ENCODE measurements at regions not wholly inside any gene's neighbourhood (a gene's known extent, or its start where the extent isn't known, plus 50 kb on each side); places are given as distances from the start of the nearest gene placed in this dataset.

DNA sequence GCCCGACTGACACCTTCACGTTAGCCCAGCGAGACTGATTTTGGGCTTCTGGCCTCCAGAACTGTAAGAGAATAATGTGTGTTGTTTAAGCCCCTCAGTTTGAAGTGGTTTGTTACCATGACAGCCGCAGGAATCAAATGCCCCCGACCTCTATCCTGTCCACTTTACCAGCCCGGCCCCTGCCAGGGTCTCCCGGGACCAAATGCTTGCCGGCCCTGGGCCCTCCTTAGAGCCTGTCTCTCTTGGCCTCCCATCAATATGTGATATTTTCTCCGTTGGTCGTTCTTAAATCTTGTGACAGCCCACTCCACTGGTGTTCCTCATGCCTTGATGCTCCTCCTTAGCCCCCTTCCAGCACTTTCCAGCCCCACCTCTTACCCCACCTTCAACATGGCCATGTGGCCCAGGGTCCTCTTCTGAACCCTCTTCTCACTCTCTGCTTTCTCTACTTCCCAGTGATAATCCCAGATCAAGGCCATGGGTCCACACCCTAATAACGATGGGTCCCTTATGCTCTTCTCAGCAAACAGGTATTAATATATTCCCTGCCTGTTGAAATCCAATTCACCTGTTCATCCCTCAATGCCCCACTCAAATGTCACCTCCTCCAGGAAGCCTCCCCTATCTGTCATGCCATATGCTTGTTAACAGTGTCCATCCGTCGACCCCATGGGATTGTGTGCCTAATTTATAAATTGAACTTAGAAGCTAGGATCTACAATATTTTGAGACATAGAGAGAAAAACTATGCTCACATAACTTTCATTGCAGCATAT, 192.8 kb downstream of the ZFP36L2 start:
- H3K36me3 ChIP-seq (ENCODE audit: control insufficient read depth in 2 of 2, insufficient read depth in 2 of 2, low read length in 1 of 2): no peaks in the 10 kb centered on the region
- no peak for DNase-seq (ENCODE audit: low read depth in 6 of 9, low spot score in 9 of 9)
- H3K4me3 ChIP-seq (ENCODE audit: low read length in 2 of 2): no peak overlapping the region
- H3K27ac ChIP-seq (ENCODE audit: low read depth in 1 of 2, low read length in 1 of 2): no peak overlapping the region
- H3K9me3 ChIP-seq (ENCODE audit: control insufficient read depth in 2 of 2, insufficient read depth in 1 of 2, low read length in 1 of 2): no peaks in the 10 kb centered on the region
- peaks cover 2 to 35% of the 10 kb centered on the region in 2 donors for H3K4me1 ChIP-seq (ENCODE audit: control insufficient read depth in 2 of 2, insufficient read depth in 2 of 2, low read length in 2 of 2)
- no peaks in the 10 kb centered on the region for H3K27me3 ChIP-seq (ENCODE audit: control insufficient read depth in 2 of 2, insufficient read depth in 1 of 2, low read length in 1 of 2)
- 98% methylated on average over 13 of the region's 13 CpGs for WGBS

GRCh38 chr2:43033016-43033270, 193.5 kb downstream of the ZFP36L2 start:
- H3K36me3 ChIP-seq (ENCODE audit: control insufficient read depth in 2 of 2, insufficient read depth in 2 of 2, low read length in 1 of 2): no peaks in the 10 kb centered on the region
- peaks cover 2 to 40% of the 10 kb centered on the region in 2 donors for H3K4me1 ChIP-seq (ENCODE audit: control insufficient read depth in 2 of 2, insufficient read depth in 2 of 2, low read length in 2 of 2)
- no peaks in the 10 kb centered on the region for H3K9me3 ChIP-seq (ENCODE audit: control insufficient read depth in 2 of 2, insufficient read depth in 1 of 2, low read length in 1 of 2)
- H3K27me3 ChIP-seq (ENCODE audit: control insufficient read depth in 2 of 2, insufficient read depth in 1 of 2, low read length in 1 of 2): no peaks in the 10 kb centered on the region
- no peak overlapping the region for H3K4me3 ChIP-seq (ENCODE audit: low read length in 2 of 2)
- no peak for DNase-seq (ENCODE audit: low read depth in 6 of 9, low spot score in 9 of 9)
- H3K27ac ChIP-seq (ENCODE audit: low read depth in 1 of 2, low read length in 1 of 2): no peak overlapping the region
- WGBS: 93% methylated on average over 7 of the region's 7 CpGs

GRCh38 chr2:43032213-43033015, 194.0 kb downstream of the ZFP36L2 start:
- Histone ChIP-seq H3K4me1 (ENCODE audit: control insufficient read depth in 2 of 2, insufficient read depth in 2 of 2, low read length in 2 of 2) (peaks cover 7 to 45% of the 10 kb centered on the region in 2 donors), H3K27me3 (ENCODE audit: control insufficient read depth in 2 of 2, insufficient read depth in 1 of 2, low read length in 1 of 2) (no peaks in the 10 kb centered on the region), H3K27ac (ENCODE audit: low read depth in 1 of 2, low read length in 1 of 2) (peak overlapping the region in 1 of 2 donors; percentile 9), H3K9me3 (ENCODE audit: control insufficient read depth in 2 of 2, insufficient read depth in 1 of 2, low read length in 1 of 2) (no peaks in the 10 kb centered on the region), H3K4me3 (ENCODE audit: low read length in 2 of 2) (no peak overlapping the region), H3K36me3 (ENCODE audit: control insufficient read depth in 2 of 2, insufficient read depth in 2 of 2, low read length in 1 of 2) (no peaks in the 10 kb centered on the region)
- 64% methylated on average over 14 of the region's 14 CpGs for WGBS
- no peak for DNase-seq (ENCODE audit: low read depth in 6 of 9, low spot score in 9 of 9)

- H3K4me1 ChIP-seq (ENCODE audit: control insufficient read depth in 2 of 2, insufficient read depth in 2 of 2, low read length in 2 of 2): peaks cover 14 to 53% of the 10 kb centered on the region in 2 donors
- no peaks in the 10 kb centered on the region for H3K36me3 ChIP-seq (ENCODE audit: control insufficient read depth in 2 of 2, insufficient read depth in 2 of 2, low read length in 1 of 2)
- no peak for DNase-seq (ENCODE audit: low read depth in 6 of 9, low spot score in 9 of 9)
- H3K9me3 ChIP-seq (ENCODE audit: control insufficient read depth in 2 of 2, insufficient read depth in 1 of 2, low read length in 1 of 2): peaks cover 0 to 3% of the 10 kb centered on the region in 2 donors
- H3K27ac ChIP-seq (ENCODE audit: low read depth in 1 of 2, low read length in 1 of 2): peak overlapping the region in 1 of 2 donors; percentile 9
- H3K27me3 ChIP-seq (ENCODE audit: control insufficient read depth in 2 of 2, insufficient read depth in 1 of 2, low read length in 1 of 2): no peaks in the 10 kb centered on the region
- 93% methylated on average over 9 of the region's 9 CpGs for WGBS
- no peak overlapping the region for H3K4me3 ChIP-seq (ENCODE audit: low read length in 2 of 2)
Observed at GRCh38 chr2:43031471-43032212, 194.8 kb downstream of the ZFP36L2 start.

- H3K27ac ChIP-seq (ENCODE audit: low read depth in 1 of 2, low read length in 1 of 2): no peak overlapping the region
- no peak for DNase-seq (ENCODE audit: low read depth in 6 of 9, low spot score in 9 of 9)
Observed at GRCh38 chr2:43030551-43031307, 195.7 kb downstream of the ZFP36L2 start.

DNA sequence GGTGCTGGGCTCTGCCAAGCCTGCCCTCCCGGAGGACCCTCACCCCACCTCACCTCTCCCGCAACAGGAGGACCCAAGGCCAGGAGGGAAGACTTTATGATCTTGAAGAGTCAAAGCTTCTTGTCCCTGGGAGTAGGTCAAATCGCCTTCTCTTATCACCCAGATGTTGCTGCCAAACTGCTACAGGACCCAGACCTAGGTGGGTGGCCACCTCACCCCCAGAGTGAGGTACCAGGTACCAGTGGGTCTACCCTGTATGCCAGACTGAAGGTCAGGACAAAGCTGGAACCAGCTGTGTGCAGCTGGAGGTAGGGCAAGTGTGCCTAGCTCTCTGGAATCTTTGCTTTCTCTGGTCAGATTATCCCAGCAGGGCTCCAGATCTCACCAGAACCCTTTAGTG, 197.2 kb downstream of the ZFP36L2 start:
- 97% methylated on average over 3 of the region's 3 CpGs for WGBS
- Histone ChIP-seq H3K36me3 (ENCODE audit: control insufficient read depth in 2 of 2, insufficient read depth in 2 of 2, low read length in 1 of 2) (no peaks in the 10 kb centered on the region), H3K4me1 (ENCODE audit: control insufficient read depth in 2 of 2, insufficient read depth in 2 of 2, low read length in 2 of 2) (peaks cover 39 to 77% of the 10 kb centered on the region in 2 donors), H3K27ac (ENCODE audit: low read depth in 1 of 2, low read length in 1 of 2) (no peak overlapping the region), H3K9me3 (ENCODE audit: control insufficient read depth in 2 of 2, insufficient read depth in 1 of 2, low read length in 1 of 2) (peaks cover 0 to 3% of the 10 kb centered on the region in 2 donors), H3K27me3 (ENCODE audit: control insufficient read depth in 2 of 2, insufficient read depth in 1 of 2, low read length in 1 of 2) (no peaks in the 10 kb centered on the region), H3K4me3 (ENCODE audit: low read length in 2 of 2) (no peak overlapping the region)
- no peak for DNase-seq (ENCODE audit: low read depth in 6 of 9, low spot score in 9 of 9)

More at GRCh38 chr2:43030551-43031307, 195.7 kb downstream of the ZFP36L2 start:
- Histone ChIP-seq H3K4me1 (ENCODE audit: control insufficient read depth in 2 of 2, insufficient read depth in 2 of 2, low read length in 2 of 2) (peaks cover 23 to 62% of the 10 kb centered on the region in 2 donors), H3K36me3 (ENCODE audit: control insufficient read depth in 2 of 2, insufficient read depth in 2 of 2, low read length in 1 of 2) (no peaks in the 10 kb centered on the region), H3K27me3 (ENCODE audit: control insufficient read depth in 2 of 2, insufficient read depth in 1 of 2, low read length in 1 of 2) (no peaks in the 10 kb centered on the region), H3K9me3 (ENCODE audit: control insufficient read depth in 2 of 2, insufficient read depth in 1 of 2, low read length in 1 of 2) (peaks cover 0 to 3% of the 10 kb centered on the region in 2 donors), H3K4me3 (ENCODE audit: low read length in 2 of 2) (no peak overlapping the region)
- 92% methylated on average over 10 of the region's 10 CpGs for WGBS

DNA sequence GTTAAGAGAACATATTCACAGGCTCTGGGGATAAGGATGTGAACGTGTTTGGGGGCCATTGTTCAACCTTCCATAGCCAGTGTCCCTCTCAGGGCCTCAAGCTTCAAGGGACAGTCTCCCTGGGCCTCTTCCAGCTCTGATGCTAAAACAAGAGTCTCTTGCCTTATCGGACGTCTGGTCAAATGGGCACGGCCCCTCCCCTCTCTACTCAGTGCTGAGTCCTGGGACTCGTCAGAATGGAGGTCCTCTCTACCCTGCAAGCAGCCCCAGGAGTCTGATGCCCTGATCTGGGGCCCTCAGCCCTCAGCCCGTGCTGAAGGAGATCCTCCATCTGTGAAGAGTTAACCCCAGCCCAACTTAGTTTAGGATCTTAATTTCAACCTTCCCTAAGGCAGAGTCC, 198.2 kb downstream of the ZFP36L2 start:
- WGBS: 94% methylated on average over 6 of the region's 6 CpGs
- H3K4me3 ChIP-seq (ENCODE audit: low read length in 2 of 2): no peak overlapping the region
- peaks cover 0 to 3% of the 10 kb centered on the region in 2 donors for H3K9me3 ChIP-seq (ENCODE audit: control insufficient read depth in 2 of 2, insufficient read depth in 1 of 2, low read length in 1 of 2)
- H3K27ac ChIP-seq (ENCODE audit: low read depth in 1 of 2, low read length in 1 of 2): no peak overlapping the region
- H3K27me3 ChIP-seq (ENCODE audit: control insufficient read depth in 2 of 2, insufficient read depth in 1 of 2, low read length in 1 of 2): no peaks in the 10 kb centered on the region
- no peaks in the 10 kb centered on the region for H3K36me3 ChIP-seq (ENCODE audit: control insufficient read depth in 2 of 2, insufficient read depth in 2 of 2, low read length in 1 of 2)
- no peak for DNase-seq (ENCODE audit: low read depth in 6 of 9, low spot score in 9 of 9)
- H3K4me1 ChIP-seq (ENCODE audit: control insufficient read depth in 2 of 2, insufficient read depth in 2 of 2, low read length in 2 of 2): peaks cover 41 to 84% of the 10 kb centered on the region in 2 donors

DNA sequence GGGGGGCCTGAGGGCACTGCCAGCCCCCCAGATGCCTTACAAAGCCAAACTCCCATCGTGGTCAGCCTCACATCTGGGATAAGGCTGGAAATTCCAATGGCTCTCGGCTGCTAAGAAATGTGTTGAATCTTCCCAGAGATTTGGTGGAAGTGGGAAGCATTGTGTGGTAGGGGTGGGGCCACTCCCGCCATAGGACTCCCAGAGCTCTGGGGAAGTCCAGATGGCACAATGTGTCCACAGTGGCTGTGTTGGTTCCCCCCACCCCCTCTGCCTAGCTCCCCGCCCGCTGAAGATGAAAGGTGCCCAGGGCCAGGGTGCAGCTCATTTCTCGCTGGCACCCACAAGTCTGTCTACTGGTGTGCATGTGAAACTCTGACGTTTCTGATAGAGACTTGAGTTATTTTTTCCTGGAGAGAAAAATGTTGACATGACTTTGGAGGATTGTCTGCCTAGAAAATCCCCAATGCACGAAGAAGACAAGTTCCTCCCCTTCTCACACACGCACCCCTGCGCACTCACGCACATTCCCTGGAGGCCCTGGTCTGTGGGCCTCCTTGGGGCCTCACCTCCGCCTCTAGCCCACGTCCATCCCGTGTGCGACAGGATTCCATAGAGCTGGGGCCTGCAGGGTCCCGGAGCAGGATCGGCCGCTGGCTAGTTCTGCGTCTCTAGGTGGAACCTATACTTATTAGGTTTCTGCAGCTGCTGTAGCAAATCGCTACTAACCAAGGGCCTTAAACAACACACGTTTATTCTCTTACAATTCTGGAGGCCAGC, 199.1 kb downstream of the ZFP36L2 start:
- DNase-seq (ENCODE audit: low read depth in 6 of 9, low spot score in 9 of 9): peak in 1 of 9 donors; percentile 53

More for the DNA sequence above, 199.1 kb downstream of the ZFP36L2 start:
- no peak overlapping the region for H3K4me3 ChIP-seq (ENCODE audit: low read length in 2 of 2)
- H3K27ac ChIP-seq (ENCODE audit: low read depth in 1 of 2, low read length in 1 of 2): peak overlapping the region; percentile 10 to 26
- WGBS: 74% methylated on average over 21 of the region's 21 CpGs
- peaks cover 0 to 5% of the 10 kb centered on the region in 2 donors for H3K9me3 ChIP-seq (ENCODE audit: control insufficient read depth in 2 of 2, insufficient read depth in 1 of 2, low read length in 1 of 2)
- H3K4me1 ChIP-seq (ENCODE audit: control insufficient read depth in 2 of 2, insufficient read depth in 2 of 2, low read length in 2 of 2): peaks cover 38 to 82% of the 10 kb centered on the region in 2 donors
- H3K27me3 ChIP-seq (ENCODE audit: control insufficient read depth in 2 of 2, insufficient read depth in 1 of 2, low read length in 1 of 2): no peaks in the 10 kb centered on the region
- H3K36me3 ChIP-seq (ENCODE audit: control insufficient read depth in 2 of 2, insufficient read depth in 2 of 2, low read length in 1 of 2): no peaks in the 10 kb centered on the region

Data from thymus (tissue), 11 donors.